ENCODE measurements at regions not wholly inside any gene's neighbourhood (a gene's known extent, or its start where the extent isn't known, plus 50 kb on each side); places are given as distances from the start of the nearest gene placed in this dataset.

- Histone ChIP-seq H2AFZ (ENCODE audit: low read depth, low read length) (no peak overlapping the region), H3K9me3 (ENCODE audit: insufficient read depth, low read length, severe bottlenecking) (no peaks in the 10 kb centered on the region), H3K79me2 (ENCODE audit: insufficient read depth, low read length) (no peaks in the 10 kb centered on the region), H3K4me1 (ENCODE audit: insufficient read depth, low read length) (no peaks in the 10 kb centered on the region), H3K9ac (ENCODE audit: low read depth, low read length) (no peak overlapping the region), H3K27me3 (ENCODE audit: insufficient read depth, low read length, poor library complexity) (no peaks in the 10 kb centered on the region), H3K36me3 (ENCODE audit: insufficient read depth, low read length) (no peaks in the 10 kb centered on the region), H3K27ac (ENCODE audit: low read length) (no peak overlapping the region), H3K4me3 (ENCODE audit: low read depth in 1 of 2, low read length in 2 of 2) (no peak overlapping the region), H3K4me2 (ENCODE audit: insufficient read depth, low read length) (no peak overlapping the region), H4K20me1 (ENCODE audit: insufficient read depth, low read length) (no peaks in the 10 kb centered on the region)
- DNase-seq (no peak), ATAC-seq (ENCODE audit: insufficient read depth, low read depth) (no peak)
- TF ChIP-seq EZH2 (IDR thresholded peaks at IDR 0.05; ENCODE audit: borderline replicate concordance, low read depth, low read length, severe bottlenecking) (no peak), CTCF (IDR thresholded peaks at IDR 0.05; ENCODE audit: borderline replicate concordance, extremely low read depth, low read length, poor library complexity, severe bottlenecking) (no peak)
These were observed 272.0 kb downstream of the ETAA1 start for GRCh38 chr2:67669168-67669567.

GRCh38 chr2:67669766-67670165, 272.6 kb downstream of the ETAA1 start:
- no peak for TF ChIP-seq EZH2 (IDR thresholded peaks at IDR 0.05; ENCODE audit: borderline replicate concordance, low read depth, low read length, severe bottlenecking)
- no peak for TF ChIP-seq CTCF (IDR thresholded peaks at IDR 0.05; ENCODE audit: borderline replicate concordance, extremely low read depth, low read length, poor library complexity, severe bottlenecking)
- no peak overlapping the region for H3K27ac ChIP-seq (ENCODE audit: low read length)

GRCh38 chr2:67670747-67671183, 273.6 kb downstream of the ETAA1 start:
- no peak for ATAC-seq (ENCODE audit: insufficient read depth, low read depth)
- DNase-seq: no peak
- H3K9ac ChIP-seq (ENCODE audit: low read depth, low read length): no peak overlapping the region
- H4K20me1 ChIP-seq (ENCODE audit: insufficient read depth, low read length): no peaks in the 10 kb centered on the region
- TF ChIP-seq EZH2 (IDR thresholded peaks at IDR 0.05; ENCODE audit: borderline replicate concordance, low read depth, low read length, severe bottlenecking) (no peak), CTCF (IDR thresholded peaks at IDR 0.05; ENCODE audit: borderline replicate concordance, extremely low read depth, low read length, poor library complexity, severe bottlenecking) (no peak)
- no peak overlapping the region for H3K27ac ChIP-seq (ENCODE audit: low read length)
- no peak overlapping the region for H3K4me2 ChIP-seq (ENCODE audit: insufficient read depth, low read length)
- H2AFZ ChIP-seq (ENCODE audit: low read depth, low read length): no peak overlapping the region
- no peaks in the 10 kb centered on the region for H3K36me3 ChIP-seq (ENCODE audit: insufficient read depth, low read length)
- H3K4me3 ChIP-seq (ENCODE audit: low read depth in 1 of 2, low read length in 2 of 2): no peak overlapping the region
- H3K79me2 ChIP-seq (ENCODE audit: insufficient read depth, low read length): no peaks in the 10 kb centered on the region
- no peaks in the 10 kb centered on the region for H3K4me1 ChIP-seq (ENCODE audit: insufficient read depth, low read length)
- H3K27me3 ChIP-seq (ENCODE audit: insufficient read depth, low read length, poor library complexity): no peaks in the 10 kb centered on the region
- no peaks in the 10 kb centered on the region for H3K9me3 ChIP-seq (ENCODE audit: insufficient read depth, low read length, severe bottlenecking)

More at GRCh38 chr2:67669766-67670165, 272.6 kb downstream of the ETAA1 start:
- Histone ChIP-seq H3K4me3 (ENCODE audit: low read depth in 1 of 2, low read length in 2 of 2) (no peak overlapping the region), H3K4me1 (ENCODE audit: insufficient read depth, low read length) (no peaks in the 10 kb centered on the region), H3K79me2 (ENCODE audit: insufficient read depth, low read length) (no peaks in the 10 kb centered on the region), H3K9ac (ENCODE audit: low read depth, low read length) (no peak overlapping the region), H3K27me3 (ENCODE audit: insufficient read depth, low read length, poor library complexity) (no peaks in the 10 kb centered on the region), H2AFZ (ENCODE audit: low read depth, low read length) (no peak overlapping the region), H4K20me1 (ENCODE audit: insufficient read depth, low read length) (no peaks in the 10 kb centered on the region), H3K36me3 (ENCODE audit: insufficient read depth, low read length) (no peaks in the 10 kb centered on the region), H3K9me3 (ENCODE audit: insufficient read depth, low read length, severe bottlenecking) (no peaks in the 10 kb centered on the region), H3K4me2 (ENCODE audit: insufficient read depth, low read length) (no peak overlapping the region)
- no peak for DNase-seq
- no peak for ATAC-seq (ENCODE audit: insufficient read depth, low read depth)

All from DND-41 (cell line).